G401.6 (cell line): ENCODE measurements at regions not wholly inside any gene's neighbourhood (a gene's known extent, or its start where the extent isn't known, plus 50 kb on each side); places are given as distances from the start of the nearest gene placed in this dataset.
"Not testable (repeated sequence)": the region's sequence is repeated elsewhere in the genome, so short reads cannot be mapped to it uniquely, and the experiment has no call there.

Experiments used
- FAIRE-seq: peaks from 2 replicates; lab custom pipeline; 2012; peaks lifted over from hg19 to GRCh38; lab: Jason Lieb, UNC

GRCh38 chr4:183816077-183816476 lies 89.0 kb upstream of the STOX2 start:
- no peak for FAIRE-seq

- FAIRE-seq, result no peak
These were observed 88.1 kb upstream of the STOX2 start for GRCh38 chr4:183816882-183817509.

- FAIRE-seq, result not testable (repeated sequence)
These were observed 86.5 kb upstream of the STOX2 start for GRCh38 chr4:183818591-183818990.

- FAIRE-seq, result no peak
These were observed 83.8 kb upstream of the STOX2 start for GRCh38 chr4:183821076-183821853.

GRCh38 chr4:183823434-183823833 lies 81.7 kb upstream of the STOX2 start:
- no peak for FAIRE-seq

- no peak for FAIRE-seq
These were observed 79.8 kb upstream of the STOX2 start for GRCh38 chr4:183825346-183825745.

- no peak for FAIRE-seq
These were observed 78.6 kb upstream of the STOX2 start for GRCh38 chr4:183826461-183826860.

- no peak for FAIRE-seq
These were observed 77.0 kb upstream of the STOX2 start for GRCh38 chr4:183828125-183828524.

GRCh38 chr4:183828839-183829238 lies 76.3 kb upstream of the STOX2 start:
- no peak for FAIRE-seq

- FAIRE-seq, result no peak
These were observed 74.6 kb upstream of the STOX2 start for GRCh38 chr4:183830438-183830985.

- FAIRE-seq, result no peak
These were observed 74.1 kb upstream of the STOX2 start for GRCh38 chr4:183831026-183831446.

- no peak for FAIRE-seq
These were observed 73.4 kb upstream of the STOX2 start for GRCh38 chr4:183831683-183832082.

GRCh38 chr4:183832776-183833450 lies 72.2 kb upstream of the STOX2 start:
- no peak for FAIRE-seq

- FAIRE-seq, result no peak
These were observed 70.9 kb upstream of the STOX2 start for GRCh38 chr4:183834252-183834651.

GRCh38 chr4:183837222-183837621 lies 67.9 kb upstream of the STOX2 start:
- no peak for FAIRE-seq

- no peak for FAIRE-seq
These were observed 66.0 kb upstream of the STOX2 start for GRCh38 chr4:183838987-183839712.

- peak; percentile 89 for FAIRE-seq
These were observed 64.8 kb upstream of the STOX2 start for GRCh38 chr4:183840311-183840710.

GRCh38 chr4:183841001-183841400 lies 64.1 kb upstream of the STOX2 start:
- FAIRE-seq, result no peak

- no peak for FAIRE-seq
These were observed 63.0 kb upstream of the STOX2 start for GRCh38 chr4:183842129-183842528.

GRCh38 chr4:183843248-183843671 lies 61.8 kb upstream of the STOX2 start:
- FAIRE-seq, result no peak

- FAIRE-seq, result no peak
These were observed 58.2 kb upstream of the STOX2 start for GRCh38 chr4:183846951-183847350.

GRCh38 chr4:183848805-183849204 lies 56.3 kb upstream of the STOX2 start:
- no peak for FAIRE-seq
